AG09309 (cell line): ENCODE measurements at regions not wholly inside any gene's neighbourhood (a gene's known extent, or its start where the extent isn't known, plus 50 kb on each side); places are given as distances from the start of the nearest gene placed in this dataset.

ENCODE experiments used
- DNase-seq: peaks from one replicate; pipeline ENCODE4 v3.0.0-alpha.2; 2010; ENCODE audit warnings: low read depth
- H3K4me3 ChIP-seq: 2 replicates; pipeline ENCODE4 v1.5.1; 2011; ENCODE audit warnings: mild to moderate bottlenecking, low read depth, low read length, moderate library complexity; ENCODE audit not compliant: control insufficient read depth
- CTCF ChIP-seq: IDR thresholded peaks from 2 replicates; pipeline ENCODE4 v1.5.1; 2011; ENCODE audit warnings: mild to moderate bottlenecking, low read depth, low read length, inconsistent platforms; ENCODE audit not compliant: insufficient read depth, control insufficient read depth; ENCODE audit errors: missing control alignments

- no peak for DNase-seq
- H3K4me3 ChIP-seq: no peak overlapping the region
- TF ChIP-seq CTCF: no peak
Measured at GRCh38 chr14:101410126-101410525, 151.2 kb upstream of the DIO3 start.

- no peak overlapping the region for H3K4me3 ChIP-seq
- no peak for TF ChIP-seq CTCF
- DNase-seq: no peak
Measured at GRCh38 chr14:101411151-101411550, 150.1 kb upstream of the DIO3 start.

GRCh38 chr14:101411779-101412178, 149.5 kb upstream of the DIO3 start:
- no peak for TF ChIP-seq CTCF

GRCh38 chr14:101412739-101413138, 148.6 kb upstream of the DIO3 start:
- no peak for TF ChIP-seq CTCF
- DNase-seq: no peak
- H3K4me3 ChIP-seq: no peak overlapping the region

More at GRCh38 chr14:101411779-101412178, 149.5 kb upstream of the DIO3 start:
- no peak overlapping the region for H3K4me3 ChIP-seq
- DNase-seq: no peak

- H3K4me3 ChIP-seq: no peak overlapping the region
Measured at GRCh38 chr14:101417434-101417833, 143.9 kb upstream of the DIO3 start.

GRCh38 chr14:101418601-101419000, 142.7 kb upstream of the DIO3 start:
- no peak overlapping the region for H3K4me3 ChIP-seq
- TF ChIP-seq CTCF: no peak
- DNase-seq: no peak

More at GRCh38 chr14:101417434-101417833, 143.9 kb upstream of the DIO3 start:
- TF ChIP-seq CTCF: no peak
- no peak for DNase-seq

GRCh38 chr14:101426466-101426865, 134.8 kb upstream of the DIO3 start:
- no peak for DNase-seq
- no peak overlapping the region for H3K4me3 ChIP-seq
- no peak for TF ChIP-seq CTCF
